ENCODE measurements at regions not wholly inside any gene's neighbourhood (a gene's known extent, or its start where the extent isn't known, plus 50 kb on each side); places are given as distances from the start of the nearest gene placed in this dataset.
"Not testable (repeated sequence)": the region's sequence is repeated elsewhere in the genome, so short reads cannot be mapped to it uniquely, and the experiment has no call there.

GRCh38 chr2:110322535-110322934 is 110.2 kb upstream of the MTLN start:
- not testable (repeated sequence) for TF ChIP-seq CTCF, POLR2A (IDR thresholded peaks at IDR 0.05)
